Neural cell (in vitro differentiated cells): ENCODE measurements at regions not wholly inside any gene's neighbourhood (a gene's known extent, or its start where the extent isn't known, plus 50 kb on each side); places are given as distances from the start of the nearest gene placed in this dataset.
"Not testable (repeated sequence)": the region's sequence is repeated elsewhere in the genome, so short reads cannot be mapped to it uniquely, and the experiment has no call there.

Experiments
- EP300 ChIP-seq: fragments of 450-650 bp; conservative IDR thresholded peaks from 2 replicates; pipeline ENCODE4 v1.6.1; 2014; ENCODE audit warnings: antibody characterized with exemption, mild to moderate bottlenecking, moderate library complexity; ENCODE audit not compliant: poor library complexity, severe bottlenecking
- POLR2AphosphoS5 ChIP-seq: IDR thresholded peaks from 2 replicates; pipeline ENCODE4 v1.6.1; 2012
- RAD21 ChIP-seq: fragments of 450-650 bp; conservative IDR thresholded peaks from 2 replicates; pipeline ENCODE4 v1.6.1; 2014; ENCODE audit warnings: antibody characterized with exemption, mild to moderate bottlenecking, moderate library complexity
- TF ChIP-seq, protein P1 (sequence below): fragments of 450-650 bp; IDR thresholded peaks from 2 replicates; pipeline ENCODE4 v1.5.1; 2014; ENCODE audit warnings: antibody characterized with exemption, mild to moderate bottlenecking, moderate library complexity; ENCODE audit not compliant: poor library complexity, severe bottlenecking
- TF ChIP-seq, protein P2 (sequence below): IDR thresholded peaks from 2 replicates; pipeline ENCODE4 v1.6.1; 2012; ENCODE audit warnings: borderline replicate concordance

DNA sequence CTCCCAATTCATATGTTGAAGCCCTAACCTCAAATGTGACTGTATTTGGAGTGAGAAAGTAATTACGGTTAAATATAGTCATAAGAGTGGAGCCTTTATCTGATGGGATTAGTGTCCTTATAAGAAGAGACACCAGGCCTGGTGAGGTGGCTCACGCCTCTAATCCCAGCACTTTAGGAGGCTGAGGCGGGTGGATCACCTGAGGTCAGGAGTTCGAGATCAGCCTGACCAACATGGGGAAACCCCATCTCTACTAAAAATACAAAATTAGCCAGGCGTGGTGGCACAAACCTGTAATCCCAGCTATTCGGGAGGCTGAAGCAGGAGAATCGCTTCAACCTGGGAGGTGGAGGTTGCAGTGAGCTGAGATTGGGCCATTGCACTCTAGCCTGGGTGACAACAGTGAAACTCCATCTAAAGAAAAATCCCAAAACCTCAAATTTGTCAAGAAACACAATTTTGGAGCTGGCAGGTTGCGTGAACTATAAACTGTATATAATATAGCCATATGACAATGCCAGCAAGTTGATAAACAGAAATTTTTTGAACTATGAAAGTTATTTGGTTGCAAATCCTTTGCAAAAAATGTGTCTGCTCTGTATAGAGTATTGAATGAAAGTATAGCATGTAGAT, 125.6 kb upstream of the ZNF217 start:
- TF ChIP-seq RAD21, POLR2AphosphoS5, EP300: not testable (repeated sequence)
- TF ChIP-seq, protein P1, sequence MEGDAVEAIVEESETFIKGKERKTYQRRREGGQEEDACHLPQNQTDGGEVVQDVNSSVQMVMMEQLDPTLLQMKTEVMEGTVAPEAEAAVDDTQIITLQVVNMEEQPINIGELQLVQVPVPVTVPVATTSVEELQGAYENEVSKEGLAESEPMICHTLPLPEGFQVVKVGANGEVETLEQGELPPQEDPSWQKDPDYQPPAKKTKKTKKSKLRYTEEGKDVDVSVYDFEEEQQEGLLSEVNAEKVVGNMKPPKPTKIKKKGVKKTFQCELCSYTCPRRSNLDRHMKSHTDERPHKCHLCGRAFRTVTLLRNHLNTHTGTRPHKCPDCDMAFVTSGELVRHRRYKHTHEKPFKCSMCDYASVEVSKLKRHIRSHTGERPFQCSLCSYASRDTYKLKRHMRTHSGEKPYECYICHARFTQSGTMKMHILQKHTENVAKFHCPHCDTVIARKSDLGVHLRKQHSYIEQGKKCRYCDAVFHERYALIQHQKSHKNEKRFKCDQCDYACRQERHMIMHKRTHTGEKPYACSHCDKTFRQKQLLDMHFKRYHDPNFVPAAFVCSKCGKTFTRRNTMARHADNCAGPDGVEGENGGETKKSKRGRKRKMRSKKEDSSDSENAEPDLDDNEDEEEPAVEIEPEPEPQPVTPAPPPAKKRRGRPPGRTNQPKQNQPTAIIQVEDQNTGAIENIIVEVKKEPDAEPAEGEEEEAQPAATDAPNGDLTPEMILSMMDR = not testable (repeated sequence)
- TF ChIP-seq, protein P2, sequence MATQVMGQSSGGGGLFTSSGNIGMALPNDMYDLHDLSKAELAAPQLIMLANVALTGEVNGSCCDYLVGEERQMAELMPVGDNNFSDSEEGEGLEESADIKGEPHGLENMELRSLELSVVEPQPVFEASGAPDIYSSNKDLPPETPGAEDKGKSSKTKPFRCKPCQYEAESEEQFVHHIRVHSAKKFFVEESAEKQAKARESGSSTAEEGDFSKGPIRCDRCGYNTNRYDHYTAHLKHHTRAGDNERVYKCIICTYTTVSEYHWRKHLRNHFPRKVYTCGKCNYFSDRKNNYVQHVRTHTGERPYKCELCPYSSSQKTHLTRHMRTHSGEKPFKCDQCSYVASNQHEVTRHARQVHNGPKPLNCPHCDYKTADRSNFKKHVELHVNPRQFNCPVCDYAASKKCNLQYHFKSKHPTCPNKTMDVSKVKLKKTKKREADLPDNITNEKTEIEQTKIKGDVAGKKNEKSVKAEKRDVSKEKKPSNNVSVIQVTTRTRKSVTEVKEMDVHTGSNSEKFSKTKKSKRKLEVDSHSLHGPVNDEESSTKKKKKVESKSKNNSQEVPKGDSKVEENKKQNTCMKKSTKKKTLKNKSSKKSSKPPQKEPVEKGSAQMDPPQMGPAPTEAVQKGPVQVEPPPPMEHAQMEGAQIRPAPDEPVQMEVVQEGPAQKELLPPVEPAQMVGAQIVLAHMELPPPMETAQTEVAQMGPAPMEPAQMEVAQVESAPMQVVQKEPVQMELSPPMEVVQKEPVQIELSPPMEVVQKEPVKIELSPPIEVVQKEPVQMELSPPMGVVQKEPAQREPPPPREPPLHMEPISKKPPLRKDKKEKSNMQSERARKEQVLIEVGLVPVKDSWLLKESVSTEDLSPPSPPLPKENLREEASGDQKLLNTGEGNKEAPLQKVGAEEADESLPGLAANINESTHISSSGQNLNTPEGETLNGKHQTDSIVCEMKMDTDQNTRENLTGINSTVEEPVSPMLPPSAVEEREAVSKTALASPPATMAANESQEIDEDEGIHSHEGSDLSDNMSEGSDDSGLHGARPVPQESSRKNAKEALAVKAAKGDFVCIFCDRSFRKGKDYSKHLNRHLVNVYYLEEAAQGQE = not testable (repeated sequence)
